Ovary (tissue), 7 donors: ENCODE measurements at regions not wholly inside any gene's neighbourhood (a gene's known extent, or its start where the extent isn't known, plus 50 kb on each side); places are given as distances from the start of the nearest gene placed in this dataset.

ENCODE experiments used
- DNase-seq, 5 donors: peaks; one replicate each; pipeline ENCODE4 v3.0.0-alpha.2; 2019 to 2020
- H3K27ac ChIP-seq, 2 donors: fragments of 200-600 bp; one replicate each; pipeline versions ENCODE4 v1.5.1 to v1.8.0; 2019 to 2022
- H3K27me3 ChIP-seq: fragments of 200-600 bp; one replicate; pipeline ENCODE4 v1.8.0; 2022
- H3K36me3 ChIP-seq: fragments of 200-600 bp; sonication (generic); one replicate; pipeline ENCODE4 v1.5.1; 2019
- H3K4me1 ChIP-seq: one replicate; pipeline ENCODE4 v1.8.1; 2013; ENCODE audit warnings: mild to moderate bottlenecking, moderate library complexity; ENCODE audit not compliant: insufficient read depth
- H3K4me3 ChIP-seq: fragments of 200-600 bp; sonication (generic); one replicate; pipeline ENCODE4 v1.5.1; 2017
- H3K9me3 ChIP-seq, 2 donors: fragments of 200-600 bp in 1 of 2; sonication (generic) in 1 of 2; one replicate each; pipeline versions ENCODE4 v1.5.1 to v1.8.1; 2013 to 2019; ENCODE audit warnings: mild to moderate bottlenecking in 1 of 2, moderate library complexity in 1 of 2
- CTCF ChIP-seq, 3 donors: fragments of 450-650 bp in 2 of 3; fragments of 200-600 bp in 1 of 3; IDR thresholded peaks; one replicate each; pipeline versions ENCODE4 v1.5.1 to v1.8.0; 2016 to 2022; ENCODE audit warnings: antibody characterized with exemption in 3 of 3, mild to moderate bottlenecking in 1 of 3
- EP300 ChIP-seq: sonication (generic); formaldehyde crosslinking; IDR thresholded peaks from one replicate; pipeline ENCODE4 v1.6.1; 2017; ENCODE audit warnings: antibody characterized with exemption
- POLR2A ChIP-seq: fragments of 450-650 bp; IDR thresholded peaks from one replicate; pipeline ENCODE4 v1.6.1; 2017; ENCODE audit warnings: antibody characterized with exemption, mild to moderate bottlenecking, moderate library complexity
- WGBS, 3 donors: extraction: QIAGEN DNeasy Blood & Tissue Kit in 1 of 3; methylation state at CpG; one replicate each; pipeline versions ENCODE4 v1.1.5 to v1.1.7; 2013 to 2017; 5-methylcytosine and 5-hydroxymethylcytosine counted together
- intact Hi-C, 4 donors: fragments of 100-400 bp; cut with DNase I; formaldehyde crosslinking; loops; one replicate each; pipeline versions ENCODE4 v1.11.0 to v1.15.1; 2022 to 2023
- donor health status: DM: no; HTN: no; CAD: no; lungs with moderate emphysema.
- donor health status: DM: no; HTN: no; CAD: no.
- donor health status: Bipolar disorder and iron deficiency.
- donor health status: DM: no; HTN: no; CAD: no.
- donor health status: DM: yes; HTN: yes; CAD: no.

GRCh38 chr3:39558775-39559306, 91.4 kb downstream of the MOBP start:
- Histone ChIP-seq H3K4me1 (no peaks in the 10 kb centered on the region), H3K4me3 (no peak overlapping the region), H3K36me3 (no peaks in the 10 kb centered on the region), H3K27me3 (no peaks in the 10 kb centered on the region), H3K9me3 (no peaks in the 10 kb centered on the region), H3K27ac (no peak overlapping the region)
- DNase-seq = no peak
- intact Hi-C loops = no loop called here
- TF ChIP-seq CTCF (IDR thresholded peaks at IDR 0.05) = no peak
- no peak for TF ChIP-seq EP300
- no peak for TF ChIP-seq POLR2A
- WGBS, 3 donors = 72 to 89% (median 79%) methylated on average over 3 of the region's 3 CpGs

- H3K27me3 ChIP-seq = no peaks in the 10 kb centered on the region
- TF ChIP-seq CTCF (IDR thresholded peaks at IDR 0.05) (no peak), POLR2A (no peak), EP300 (no peak)
- no peak overlapping the region for H3K27ac ChIP-seq
- intact Hi-C loops = no loop called here
- no peaks in the 10 kb centered on the region for H3K36me3 ChIP-seq
- DNase-seq = no peak
- no peaks in the 10 kb centered on the region for H3K9me3 ChIP-seq
- H3K4me1 ChIP-seq = no peaks in the 10 kb centered on the region
- no peak overlapping the region for H3K4me3 ChIP-seq
Measured at GRCh38 chr3:39559543-39559942, 92.1 kb downstream of the MOBP start.

- intact Hi-C loops = no loop called here
- TF ChIP-seq EP300 = no peak
- TF ChIP-seq CTCF (IDR thresholded peaks at IDR 0.05) = no peak
- TF ChIP-seq POLR2A = no peak
- H3K27me3 ChIP-seq = no peaks in the 10 kb centered on the region
- H3K27ac ChIP-seq = no peak overlapping the region
- H3K9me3 ChIP-seq = no peaks in the 10 kb centered on the region
- no peaks in the 10 kb centered on the region for H3K4me1 ChIP-seq
- no peaks in the 10 kb centered on the region for H3K36me3 ChIP-seq
- no peak overlapping the region for H3K4me3 ChIP-seq
- no peak for DNase-seq
Measured at GRCh38 chr3:39568508-39568907, 101.0 kb downstream of the MOBP start.

- Histone ChIP-seq H3K4me1 (no peaks in the 10 kb centered on the region), H3K36me3 (no peaks in the 10 kb centered on the region), H3K4me3 (no peak overlapping the region), H3K9me3 (no peaks in the 10 kb centered on the region), H3K27me3 (no peaks in the 10 kb centered on the region), H3K27ac (no peak overlapping the region)
- intact Hi-C loops = no loop called here
- TF ChIP-seq CTCF (IDR thresholded peaks at IDR 0.05) = no peak
- no peak for TF ChIP-seq EP300
- TF ChIP-seq POLR2A = no peak
- WGBS, 3 donors = 76 to 89% (median 87%) methylated on average over 2 of the region's 2 CpGs
- DNase-seq = no peak
Measured at GRCh38 chr3:39569095-39569494, 101.6 kb downstream of the MOBP start.

- no peaks in the 10 kb centered on the region for H3K27me3 ChIP-seq
- H3K4me1 ChIP-seq = no peaks in the 10 kb centered on the region
- TF ChIP-seq EP300 = no peak
- TF ChIP-seq POLR2A = no peak
- no peak for TF ChIP-seq CTCF (IDR thresholded peaks at IDR 0.05)
- H3K4me3 ChIP-seq = no peak overlapping the region
- no peak for DNase-seq
- H3K36me3 ChIP-seq = no peaks in the 10 kb centered on the region
- no peaks in the 10 kb centered on the region for H3K9me3 ChIP-seq
- 50 to 82% (median 66%) methylated on average over 9 of the region's 9 CpGs for WGBS, 3 donors
- intact Hi-C loops = no loop called here
- H3K27ac ChIP-seq = no peak overlapping the region
Measured at GRCh38 chr3:39573392-39573791, 105.9 kb downstream of the MOBP start.
